ENCODE measurements at regions not wholly inside any gene's neighbourhood (a gene's known extent, or its start where the extent isn't known, plus 50 kb on each side); places are given as distances from the start of the nearest gene placed in this dataset.

- TF ChIP-seq EZH2 (IDR thresholded peaks at IDR 0.05; ENCODE audit: low read length) = no peak
- TF ChIP-seq, protein P1, sequence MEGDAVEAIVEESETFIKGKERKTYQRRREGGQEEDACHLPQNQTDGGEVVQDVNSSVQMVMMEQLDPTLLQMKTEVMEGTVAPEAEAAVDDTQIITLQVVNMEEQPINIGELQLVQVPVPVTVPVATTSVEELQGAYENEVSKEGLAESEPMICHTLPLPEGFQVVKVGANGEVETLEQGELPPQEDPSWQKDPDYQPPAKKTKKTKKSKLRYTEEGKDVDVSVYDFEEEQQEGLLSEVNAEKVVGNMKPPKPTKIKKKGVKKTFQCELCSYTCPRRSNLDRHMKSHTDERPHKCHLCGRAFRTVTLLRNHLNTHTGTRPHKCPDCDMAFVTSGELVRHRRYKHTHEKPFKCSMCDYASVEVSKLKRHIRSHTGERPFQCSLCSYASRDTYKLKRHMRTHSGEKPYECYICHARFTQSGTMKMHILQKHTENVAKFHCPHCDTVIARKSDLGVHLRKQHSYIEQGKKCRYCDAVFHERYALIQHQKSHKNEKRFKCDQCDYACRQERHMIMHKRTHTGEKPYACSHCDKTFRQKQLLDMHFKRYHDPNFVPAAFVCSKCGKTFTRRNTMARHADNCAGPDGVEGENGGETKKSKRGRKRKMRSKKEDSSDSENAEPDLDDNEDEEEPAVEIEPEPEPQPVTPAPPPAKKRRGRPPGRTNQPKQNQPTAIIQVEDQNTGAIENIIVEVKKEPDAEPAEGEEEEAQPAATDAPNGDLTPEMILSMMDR (optimal IDR thresholded peaks at IDR 0.05 in 1 of 3, IDR thresholded peaks at IDR 0.05 in 1 of 3, conservative IDR thresholded peaks at IDR 0.05 in 1 of 3; ENCODE audit: extremely low read depth in 1 of 3, insufficient read depth in 2 of 3, low read length in 3 of 3) = no peak
Measured at GRCh38 chr18:45383228-45383627, 232.0 kb upstream of the SLC14A2 start.
